Suppressor macrophage treated with lipopolysaccharide for 4 hours (primary cell): ENCODE measurements at regions not wholly inside any gene's neighbourhood (a gene's known extent, or its start where the extent isn't known, plus 50 kb on each side); places are given as distances from the start of the nearest gene placed in this dataset.
"Not testable (repeated sequence)": the region's sequence is repeated elsewhere in the genome, so short reads cannot be mapped to it uniquely, and the experiment has no call there.

ENCODE experiments used
- DNase-seq: peaks from one replicate; pipeline ENCODE4 v3.0.0-alpha.2; 2020

DNA sequence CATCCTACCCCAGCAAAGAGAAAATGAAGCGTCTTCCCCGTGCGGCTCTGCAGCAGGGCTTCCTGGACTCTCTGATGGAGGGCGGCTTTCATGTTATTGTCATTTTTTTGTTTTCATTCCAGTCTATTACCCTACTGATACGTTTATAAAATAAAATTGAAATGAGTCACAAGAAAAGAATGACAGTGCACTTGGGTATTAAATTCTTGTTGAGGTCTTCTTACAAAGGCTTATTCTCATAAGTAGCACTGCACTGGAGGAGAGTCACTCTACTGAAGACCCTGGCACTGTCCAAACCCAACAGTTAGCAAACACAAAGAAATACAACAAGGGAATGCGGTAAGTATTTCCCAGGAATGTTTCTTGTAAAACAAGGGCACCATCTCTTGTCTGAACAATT is 379.3 kb downstream of the MAFB start:
- no peak for DNase-seq

DNA sequence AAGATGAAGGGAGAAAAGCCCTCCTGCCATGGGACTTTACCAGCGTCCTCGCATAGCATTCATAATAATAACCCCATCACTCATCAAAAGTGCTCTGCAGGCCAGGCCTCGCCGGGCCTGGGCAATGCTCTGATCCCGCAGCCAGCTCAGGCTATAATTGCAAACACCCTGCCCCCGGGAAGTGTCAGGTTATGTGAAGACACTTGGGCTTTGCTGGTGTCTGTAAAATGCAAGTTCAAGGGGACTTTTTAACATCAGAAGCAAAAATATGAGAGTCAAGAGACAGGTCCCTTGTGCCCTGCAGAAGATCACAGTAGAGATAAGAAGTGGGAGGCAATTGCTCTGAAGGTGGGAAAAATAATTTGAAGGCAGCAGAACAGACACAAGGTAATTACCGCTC is 381.0 kb downstream of the MAFB start:
- no peak for DNase-seq

DNA sequence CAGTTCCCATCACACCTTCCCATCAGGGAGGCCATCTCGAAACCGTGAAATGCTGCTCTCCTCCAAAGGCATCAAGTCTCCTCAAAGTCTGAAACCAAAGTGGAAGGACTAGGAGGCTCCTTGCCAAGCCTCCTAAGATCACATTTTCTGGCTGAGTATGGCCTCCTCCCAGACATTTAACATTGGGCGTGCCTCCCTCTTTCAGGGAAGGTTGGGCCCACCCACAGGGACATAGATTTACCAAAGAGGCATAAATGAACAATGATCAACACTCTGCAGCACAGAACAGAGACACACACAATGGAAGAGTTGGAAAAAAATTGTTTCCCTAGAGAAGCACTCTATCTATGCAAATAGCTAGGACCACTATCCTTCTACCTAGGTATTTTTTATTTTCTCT is 381.8 kb downstream of the MAFB start:
- no peak for DNase-seq

DNA sequence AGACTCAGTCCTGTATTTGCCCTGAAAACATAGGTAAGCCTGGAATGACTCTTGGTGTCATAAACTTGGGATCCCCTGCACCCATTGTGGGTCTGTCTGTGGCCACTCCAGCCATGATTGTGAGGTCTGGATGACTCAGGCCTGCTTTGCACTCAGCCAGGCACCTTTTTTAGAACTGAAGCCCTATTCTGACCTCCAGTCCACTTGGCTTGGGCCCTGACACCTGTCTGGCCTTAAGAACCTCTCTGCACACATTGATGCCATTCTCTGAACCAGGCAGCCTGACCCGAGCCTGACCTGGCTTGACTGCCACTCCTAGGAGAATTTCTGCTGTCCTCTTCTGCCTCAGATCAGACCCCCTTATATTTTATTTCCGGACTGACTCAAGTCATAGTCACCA is 383.7 kb downstream of the MAFB start:
- DNase-seq, result no peak

DNA sequence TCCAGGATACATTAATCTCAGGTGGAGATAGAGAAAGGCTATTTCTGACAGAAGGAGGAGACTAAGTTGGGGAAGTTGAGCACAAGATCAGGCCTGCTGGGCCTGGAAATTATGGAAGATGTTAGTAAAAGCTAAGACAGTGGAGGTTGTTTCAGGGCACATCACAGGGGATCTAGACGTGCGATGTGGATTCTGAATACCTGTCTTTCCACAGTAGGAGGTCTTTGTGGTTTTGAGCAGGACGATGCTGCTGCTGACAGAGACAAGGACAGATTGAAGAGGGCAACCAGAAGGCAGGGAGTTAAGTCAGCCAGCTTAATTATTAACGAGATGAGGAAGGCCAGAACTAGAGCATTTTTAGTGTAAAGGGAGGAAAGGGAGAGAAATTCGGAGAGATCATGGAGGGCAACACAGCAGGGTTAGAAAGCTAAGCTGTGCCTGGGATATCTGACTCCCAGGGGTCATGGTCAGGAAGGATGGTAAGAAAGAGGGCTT is 384.9 kb downstream of the MAFB start:
- DNase-seq, result no peak

DNA sequence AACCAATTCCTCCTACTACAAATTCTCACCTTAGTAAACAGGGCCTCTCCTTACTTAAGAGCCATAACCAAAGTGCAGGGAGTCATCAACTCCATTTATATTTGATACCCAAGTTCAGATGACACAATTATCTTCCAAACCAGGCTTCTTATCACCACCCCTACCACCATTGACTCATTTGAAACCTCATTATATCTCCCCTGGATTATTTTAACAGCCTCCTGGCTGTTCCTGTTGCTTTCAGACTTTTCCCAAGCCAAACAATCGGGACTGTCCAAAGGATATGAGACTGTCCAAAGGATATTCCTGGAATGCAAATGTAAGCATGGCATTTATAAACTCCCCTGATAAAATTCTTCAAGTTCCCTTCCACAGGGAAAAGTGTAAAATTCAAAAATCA is 394.3 kb downstream of the MAFB start:
- DNase-seq, result no peak

DNA sequence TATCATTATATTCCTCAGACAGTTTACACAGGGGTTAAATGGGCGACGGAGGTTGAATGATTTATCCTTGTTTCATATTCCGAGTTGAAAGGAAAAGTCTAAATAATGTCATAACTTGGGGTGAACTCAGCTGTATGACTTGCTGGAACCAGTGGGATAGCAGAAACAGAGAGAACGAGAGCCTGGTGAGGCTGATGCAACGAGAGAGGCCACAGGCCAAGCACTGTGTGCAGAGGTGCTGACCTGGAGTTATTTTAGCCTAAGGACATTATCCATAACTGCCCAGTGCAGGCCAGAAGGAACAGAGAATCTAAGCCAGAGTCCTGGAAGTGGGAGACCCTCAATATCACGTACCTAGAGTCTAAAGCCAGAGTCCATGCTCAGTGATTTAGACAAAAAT is 394.9 kb downstream of the MAFB start:
- DNase-seq, result no peak

DNA sequence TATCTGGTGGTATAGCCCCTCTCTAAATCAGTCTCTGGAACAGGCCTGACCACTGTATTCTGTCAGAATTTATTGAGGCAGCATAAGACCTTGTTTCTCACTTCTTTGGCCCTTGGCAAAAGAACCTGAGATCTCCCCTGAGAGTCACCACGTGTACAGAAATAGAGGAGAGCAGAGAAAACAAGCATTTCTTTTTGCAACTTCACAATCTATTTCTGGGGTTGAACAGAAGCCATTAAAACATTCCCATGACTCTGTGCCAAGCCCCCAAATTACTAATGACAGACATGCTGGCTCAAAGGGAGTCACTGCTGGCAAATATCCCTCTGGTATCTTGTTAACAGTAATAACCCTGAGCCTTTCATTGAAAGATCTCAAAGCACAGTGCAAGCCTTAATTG is 395.3 kb downstream of the MAFB start:
- no peak for DNase-seq

DNA sequence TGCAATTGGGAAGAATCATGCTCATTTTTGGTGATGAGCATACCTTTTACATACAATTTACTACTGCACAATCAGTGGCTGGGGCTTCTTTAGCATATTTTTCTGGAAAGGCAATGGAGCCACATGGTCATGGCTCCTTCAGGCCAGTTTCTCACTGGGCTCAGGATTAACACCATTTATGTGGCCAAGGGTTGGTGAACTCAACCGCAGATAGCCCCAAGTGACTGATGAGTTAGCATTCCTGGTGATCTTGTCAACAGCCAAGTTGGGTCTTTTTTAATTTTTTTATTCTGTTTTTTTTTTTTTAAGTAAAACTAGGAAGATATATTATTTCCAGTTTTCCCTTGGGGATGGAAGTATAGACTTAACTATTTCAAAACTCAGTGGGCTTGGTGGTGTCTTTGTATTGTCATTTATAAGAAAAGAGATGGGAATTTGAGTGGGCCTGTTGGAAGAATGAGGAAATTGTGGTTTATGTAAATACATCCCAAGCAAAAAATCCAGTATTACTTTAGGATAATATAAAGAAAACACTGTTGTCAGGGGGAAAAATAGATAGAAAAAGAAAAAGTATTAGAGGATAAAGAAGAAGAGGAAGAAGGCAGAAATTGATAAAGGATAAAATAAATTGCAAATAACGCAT is 397.4 kb downstream of the MAFB start:
- no peak for DNase-seq

DNA sequence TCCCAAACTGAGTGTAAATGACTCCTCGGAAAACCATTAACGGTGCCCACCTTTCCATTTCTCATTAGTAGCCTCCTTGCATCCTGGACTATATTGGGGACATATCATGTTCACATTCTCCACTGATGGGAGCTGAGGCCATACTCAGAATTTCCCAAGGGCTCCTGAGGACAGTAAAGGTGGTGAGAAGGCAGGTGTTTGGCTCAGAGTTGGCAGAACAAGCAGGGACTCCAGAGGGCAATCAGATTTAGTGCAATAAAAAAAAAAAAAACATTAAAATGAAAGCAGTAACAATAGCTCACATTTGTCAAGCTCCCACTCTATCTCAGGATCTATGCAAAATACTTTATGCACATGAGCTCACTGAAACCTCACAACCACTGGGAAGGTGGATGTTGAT is 401.4 kb downstream of the MAFB start:
- no peak for DNase-seq

DNA sequence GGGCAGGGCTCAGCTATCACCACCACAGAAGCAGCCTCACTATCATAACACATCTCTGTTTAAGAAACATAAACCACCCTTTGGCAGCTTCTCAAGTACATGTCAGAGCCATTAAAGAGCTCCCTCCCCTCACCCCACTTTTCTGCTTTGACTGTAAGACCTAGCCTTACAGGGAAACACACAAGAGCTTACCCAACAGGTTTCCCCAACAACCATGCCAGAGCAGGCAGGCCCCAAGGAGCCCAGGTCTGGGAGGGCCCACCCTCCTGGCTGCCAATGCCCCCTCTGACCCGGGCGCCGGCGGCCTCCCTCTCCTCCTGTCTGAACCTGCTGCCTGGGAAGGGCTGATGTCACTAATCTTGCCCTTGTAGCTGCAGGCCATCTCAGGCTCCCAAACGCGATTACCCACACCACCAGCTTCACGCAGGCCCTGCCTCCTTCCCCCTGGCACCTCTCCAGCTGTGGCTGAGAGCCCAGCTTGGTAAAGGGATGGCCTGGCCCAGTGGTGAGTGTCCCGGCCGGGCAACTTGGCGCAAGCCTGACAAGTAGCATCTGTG is 402.0 kb downstream of the MAFB start:
- DNase-seq, result no peak

DNA sequence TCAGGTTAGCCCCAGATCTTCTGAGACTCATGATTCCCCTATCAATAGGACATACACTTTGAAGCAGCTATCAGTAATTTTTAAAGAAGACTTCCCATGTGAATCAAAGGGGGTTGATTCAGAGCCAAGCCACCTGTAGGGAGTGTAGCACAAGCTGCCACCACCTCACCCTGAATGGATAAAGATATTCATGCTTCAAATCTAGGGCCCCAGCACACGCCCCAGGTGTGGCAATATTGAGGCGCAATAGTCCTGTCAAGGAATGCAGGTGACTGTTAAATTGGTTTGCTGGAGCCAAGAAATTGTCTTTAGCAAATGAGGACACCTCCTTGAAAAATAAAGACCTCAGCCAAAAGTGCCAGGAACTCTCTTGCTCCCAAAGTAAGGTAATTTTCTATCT is 404.4 kb downstream of the MAFB start:
- DNase-seq, result no peak

DNA sequence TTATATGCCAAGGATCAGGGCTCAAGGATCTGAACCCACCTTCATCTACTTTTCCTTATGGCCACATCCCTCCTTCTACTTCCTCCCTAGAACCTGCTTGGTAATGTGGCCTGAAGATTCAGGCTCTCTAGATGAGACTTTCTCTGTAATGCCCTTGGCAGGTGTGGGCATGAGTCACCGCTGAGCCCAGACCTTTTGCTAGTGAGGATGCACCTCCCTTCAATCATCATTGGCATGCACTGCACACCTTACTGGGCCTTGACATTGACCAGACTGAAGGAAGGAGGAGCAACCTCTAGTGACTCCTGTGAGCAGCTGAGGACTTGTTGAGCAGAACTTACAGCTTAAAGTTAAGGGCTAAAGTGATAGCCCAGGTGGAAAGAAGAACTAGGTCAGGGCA is 405.3 kb downstream of the MAFB start:
- DNase-seq, result no peak

DNA sequence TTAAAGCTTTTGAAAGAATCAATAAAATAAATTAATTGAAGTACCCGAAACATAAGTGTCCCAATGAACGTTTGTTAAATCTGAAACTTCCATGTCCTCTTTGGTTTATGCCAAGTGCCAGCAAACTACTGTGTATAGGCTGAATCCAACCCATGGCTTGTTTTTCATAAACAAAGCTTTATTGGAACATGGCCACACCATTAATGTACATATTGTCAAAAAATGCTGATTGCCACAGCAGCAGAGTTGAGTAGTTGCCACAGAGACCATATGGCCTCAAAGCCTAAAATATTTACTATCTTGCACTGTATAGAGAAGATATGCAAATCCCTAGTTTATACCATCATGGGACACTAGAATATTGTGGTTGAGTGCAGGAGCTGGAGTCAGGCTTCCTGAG is 406.1 kb downstream of the MAFB start:
- DNase-seq, result no peak

DNA sequence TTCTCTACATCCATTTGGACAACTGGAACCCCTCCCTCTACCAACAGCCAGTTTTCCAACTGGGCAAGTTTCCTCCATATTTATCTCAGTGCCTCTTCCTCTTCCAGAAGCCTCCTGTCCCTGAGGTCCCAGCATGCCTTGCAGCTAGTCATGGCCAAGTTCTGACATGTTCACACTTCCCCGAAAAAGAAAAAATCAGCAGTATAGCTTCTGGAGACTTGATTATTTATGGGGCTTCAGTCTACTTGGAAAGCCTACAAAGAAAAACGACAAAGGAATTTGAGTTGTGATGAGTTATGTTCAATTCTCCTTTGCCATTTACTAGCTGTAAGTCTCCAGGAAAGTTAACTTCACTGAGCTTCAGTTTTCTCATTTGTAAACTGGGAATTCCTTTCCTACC is 406.5 kb downstream of the MAFB start:
- no peak for DNase-seq

DNA sequence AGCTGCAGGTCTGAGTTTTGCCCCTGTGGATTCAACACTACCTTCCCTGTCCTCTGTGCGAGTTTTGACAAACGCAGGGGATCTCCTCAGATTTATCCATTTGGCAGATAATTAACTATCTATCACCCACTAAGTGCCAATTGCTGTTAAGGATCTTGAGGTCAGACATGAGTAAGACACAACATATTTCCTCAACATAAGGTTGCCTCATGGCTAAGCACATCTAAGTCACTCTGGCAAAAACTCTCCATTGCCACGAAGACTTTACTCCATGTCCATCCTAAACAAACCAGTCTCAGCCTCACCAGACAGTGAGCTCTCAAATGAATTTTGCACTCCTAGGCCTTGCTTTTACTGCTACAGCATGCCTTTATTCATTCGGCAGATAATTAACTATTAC is 408.4 kb downstream of the MAFB start:
- peak; percentile 32 for DNase-seq

DNA sequence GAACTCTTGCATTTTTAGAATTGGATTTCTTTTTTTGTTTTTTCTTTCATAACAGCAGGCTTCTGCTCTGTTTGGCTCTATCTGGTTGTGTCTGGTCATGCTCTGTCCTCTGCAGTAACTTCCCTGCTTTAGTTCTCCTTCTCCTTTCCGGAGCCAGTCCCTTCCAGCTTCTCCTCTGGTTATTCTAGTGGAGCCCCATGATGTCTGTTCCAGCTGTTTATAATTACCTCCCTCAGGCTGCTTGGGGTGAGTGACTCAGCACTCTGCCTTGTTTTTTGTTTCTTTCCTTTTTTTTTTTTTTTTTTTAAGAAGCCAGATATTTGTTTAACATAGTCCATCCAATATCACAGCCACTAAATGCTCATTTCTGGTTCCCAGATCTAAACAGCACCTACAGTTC is 409.6 kb downstream of the MAFB start:
- DNase-seq, result peak; percentile 85

DNA sequence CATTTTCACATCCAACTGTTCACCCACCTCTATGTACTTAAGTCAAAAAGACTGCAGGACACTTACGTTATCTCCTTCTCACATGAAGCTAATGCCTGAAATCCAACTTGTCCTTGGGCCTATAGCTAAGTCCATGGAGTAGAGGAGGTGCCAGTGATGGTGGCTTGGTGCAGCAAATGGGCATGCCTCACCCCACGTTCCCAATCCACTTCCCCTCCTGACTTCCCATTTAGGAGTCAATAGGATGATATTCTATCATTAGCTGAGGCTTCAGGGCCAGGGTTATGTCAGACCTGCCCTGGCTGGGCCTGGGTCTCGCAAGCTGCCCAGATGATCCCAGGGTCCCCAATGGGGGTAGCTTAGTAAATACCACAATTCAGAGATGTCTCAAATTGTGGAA is 410.4 kb downstream of the MAFB start:
- peak; percentile 28 for DNase-seq

DNA sequence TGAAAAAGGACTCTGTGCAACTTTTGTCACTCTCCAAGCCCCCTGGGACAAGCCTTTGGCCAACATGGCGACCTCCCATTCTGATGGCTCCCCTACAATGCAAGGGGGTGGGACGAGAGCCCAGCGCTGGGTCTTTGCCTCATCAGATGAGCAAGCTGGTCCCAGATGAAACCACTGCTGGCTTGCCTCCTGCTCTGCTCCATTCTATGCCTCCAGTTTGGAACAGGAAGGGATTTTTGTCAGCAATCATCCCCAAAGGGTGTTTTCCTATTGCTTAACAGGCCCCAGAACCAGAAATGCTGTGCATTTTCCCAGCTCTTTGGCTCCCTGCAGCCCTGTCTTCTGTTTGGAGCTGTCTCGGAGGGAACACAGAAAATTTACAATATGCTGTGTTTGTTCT is 412.7 kb downstream of the MAFB start:
- DNase-seq, result no peak

DNA sequence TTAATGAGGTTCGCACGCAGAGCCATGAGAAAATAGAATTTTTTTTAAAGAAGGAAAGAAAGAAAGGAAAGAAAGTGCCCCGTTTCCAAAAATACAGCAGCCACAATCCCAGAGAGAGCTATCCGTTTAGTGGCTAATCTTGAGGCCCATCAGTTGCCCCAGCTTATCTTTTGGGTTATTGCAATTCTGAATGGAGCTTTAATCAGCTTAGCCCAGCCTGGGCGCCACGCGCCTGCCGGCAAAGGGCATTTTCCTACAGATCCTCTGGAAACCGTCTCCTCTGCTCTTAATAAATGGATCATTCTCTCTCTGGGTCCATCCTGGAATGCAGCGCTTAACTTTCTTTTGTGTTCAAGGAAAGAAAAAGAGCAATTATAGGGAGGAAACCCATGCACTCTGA is 413.3 kb downstream of the MAFB start:
- DNase-seq, result no peak

DNA sequence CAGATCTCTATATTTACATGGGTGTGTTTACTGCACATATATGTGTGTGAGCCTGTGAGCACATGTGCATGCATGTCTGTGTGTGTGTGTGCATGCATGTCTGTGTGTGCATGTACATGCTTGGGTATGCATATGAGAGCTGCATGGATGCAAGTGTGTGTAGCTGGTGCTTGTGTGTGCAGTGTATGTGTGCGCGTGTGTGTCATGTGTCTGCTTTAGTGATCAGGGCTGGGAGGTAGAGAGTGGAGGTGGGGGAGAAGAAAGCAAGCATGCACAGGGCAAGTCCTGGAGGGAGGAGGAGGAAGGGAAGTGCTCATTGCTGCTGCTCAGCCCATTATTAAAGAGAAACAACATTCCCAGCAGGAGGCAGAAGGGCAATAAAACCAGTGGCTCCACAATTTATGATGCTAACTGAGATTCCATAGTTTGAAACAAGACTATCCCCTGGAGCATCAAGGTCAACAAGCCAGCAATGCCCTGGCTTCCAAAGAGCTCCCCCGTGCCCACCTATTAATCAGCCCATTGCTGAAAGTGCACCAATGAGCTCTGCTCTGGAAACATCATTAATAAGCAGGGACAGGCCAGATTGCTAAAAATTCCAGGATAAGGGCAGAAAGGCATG is 414.0 kb downstream of the MAFB start:
- no peak for DNase-seq

DNA sequence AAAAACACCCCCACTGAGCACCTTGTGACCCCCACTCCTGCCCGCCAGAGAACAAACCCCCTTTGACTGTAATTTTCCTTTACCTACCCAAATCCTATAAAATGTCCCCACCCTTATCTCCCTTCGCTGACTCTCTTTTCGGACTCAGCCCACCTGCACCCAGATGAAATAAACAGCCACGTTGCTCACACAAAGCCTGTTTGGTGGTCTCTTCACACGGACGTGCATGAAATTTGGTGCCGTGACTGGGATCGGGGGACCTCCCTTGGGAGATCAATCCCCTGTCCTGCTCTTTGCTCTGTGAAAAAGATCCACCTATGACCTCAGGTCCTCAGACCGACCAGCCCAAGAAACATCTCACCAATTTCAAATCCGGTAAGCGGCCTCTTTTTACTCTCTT is 419.8 kb downstream of the MAFB start:
- DNase-seq, result not testable (repeated sequence)

DNA sequence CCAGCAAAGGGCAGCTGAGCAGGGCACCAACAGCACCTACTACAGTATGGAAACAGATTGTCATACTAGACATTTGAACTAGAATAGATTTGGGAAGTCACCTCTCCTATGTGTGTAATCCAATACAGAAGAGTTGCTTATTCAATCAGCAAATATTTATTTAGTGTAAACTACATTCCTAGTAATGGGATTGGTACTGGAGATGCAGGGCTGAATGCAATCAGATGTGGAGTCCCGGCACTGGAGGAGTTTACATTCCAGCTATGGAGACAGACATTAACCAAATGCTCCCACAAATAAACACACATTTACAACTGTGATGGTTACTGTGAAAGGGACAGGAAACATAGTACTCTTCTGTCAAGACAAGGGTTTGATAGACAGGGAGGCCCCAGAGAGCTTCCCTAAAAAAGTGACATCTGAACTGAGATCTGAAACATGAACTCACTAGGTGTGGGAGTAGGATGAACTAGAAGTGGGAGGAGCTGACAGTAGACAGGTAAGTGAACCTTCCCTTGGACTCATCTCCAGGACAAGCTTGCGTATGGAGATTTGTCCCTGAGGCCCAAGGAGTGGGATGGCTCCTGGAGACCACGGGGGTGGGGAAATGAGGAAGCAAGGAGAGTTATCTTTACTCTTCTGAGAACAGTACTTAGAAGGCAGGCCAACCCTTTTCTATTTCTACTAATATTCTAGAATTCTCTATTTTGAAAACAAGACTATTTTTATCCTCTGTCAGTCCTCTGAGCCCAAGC is 420.5 kb downstream of the MAFB start:
- no peak for DNase-seq
